BLaER1 treated with 17β-estradiol and CSF1 and Interleukin-3, amounts not matched to agents 10 nM and 100 nM (cell line): ENCODE measurements at regions not wholly inside any gene's neighbourhood (a gene's known extent, or its start where the extent isn't known, plus 50 kb on each side); places are given as distances from the start of the nearest gene placed in this dataset.

ENCODE experiments used
- H3K27ac ChIP-seq, 11 experiments: shearing (Covaris generic); formaldehyde crosslinking; 2 replicates each; pipeline ENCODE4 v1.8.1; 2022
- H3K27me3 ChIP-seq, 11 experiments: shearing (Covaris generic); formaldehyde crosslinking; 2 replicates each; pipeline ENCODE4 v1.8.1; 2022
- H3K36me3 ChIP-seq, 11 experiments: shearing (Covaris generic); formaldehyde crosslinking; 2 replicates each; pipeline ENCODE4 v1.8.1; 2022
- H3K4me1 ChIP-seq, 10 experiments: shearing (Covaris generic); formaldehyde crosslinking; 2 replicates each; pipeline ENCODE4 v1.8.1; 2022
- H3K4me2 ChIP-seq, 11 experiments: shearing (Covaris generic); formaldehyde crosslinking; 2 replicates each; pipeline ENCODE4 v1.8.1; 2022
- H3K4me3 ChIP-seq, 10 experiments: shearing (Covaris generic); formaldehyde crosslinking; 2 replicates each; pipeline ENCODE4 v1.8.1; 2022
- H3K9ac ChIP-seq, 11 experiments: shearing (Covaris generic); formaldehyde crosslinking; 2 replicates each; pipeline ENCODE4 v1.8.1; 2022
- H3K9me3 ChIP-seq, 11 experiments: shearing (Covaris generic); formaldehyde crosslinking; replicated peaks in 1 of 11; 2 replicates each; pipeline ENCODE4 v1.8.1; 2022
- H4K20me1 ChIP-seq, 11 experiments: shearing (Covaris generic); formaldehyde crosslinking; 2 replicates each; pipeline ENCODE4 v1.8.1; 2022
- Cebpa-rat ChIP-seq, 11 experiments: shearing (Covaris generic); IDR thresholded peaks; 2 replicates each; pipeline ENCODE4 v1.8.1; 2022

DNA sequence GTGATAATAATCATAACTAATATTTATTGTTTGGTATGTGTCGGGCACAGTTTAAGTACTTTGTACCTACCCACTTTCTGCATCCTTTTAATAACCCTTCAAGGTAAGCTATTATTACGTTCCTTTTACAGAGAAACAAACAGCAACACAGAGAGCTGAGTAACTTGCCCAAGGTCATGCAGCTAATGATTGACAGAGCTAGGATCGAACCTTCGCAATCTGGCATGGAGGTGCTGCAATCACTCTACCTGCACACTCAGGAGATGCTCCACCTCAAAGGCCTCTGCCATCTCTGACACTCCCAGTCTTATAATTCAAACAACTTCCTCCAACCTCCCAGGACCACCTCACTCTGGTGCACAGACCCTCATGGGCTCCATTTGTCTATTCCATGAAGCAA lies 137.2 kb downstream of the DMRTA2 start:
- Histone ChIP-seq H3K27me3 (no peaks in the 10 kb centered on the region), H3K4me2 (no peak overlapping the region), H3K4me3 (no peak overlapping the region), H3K4me1 (no peaks in the 10 kb centered on the region), H3K9me3 (no peaks in the 10 kb centered on the region), H4K20me1 (peaks cover 0 to 2% (median 0%) of the 10 kb centered on the region in 11 experiments; a peak in 1 of 22 replicates), H3K27ac (no peak overlapping the region), H3K9ac (no peak overlapping the region), H3K36me3 (no peaks in the 10 kb centered on the region)
- no peak for TF ChIP-seq Cebpa-rat (IDR thresholded peaks at IDR 0.05)

- Histone ChIP-seq H3K36me3 (no peaks in the 10 kb centered on the region), H3K9ac (no peak overlapping the region), H3K27ac (no peak overlapping the region), H4K20me1 (peaks cover 0 to 6% (median 0%) of the 10 kb centered on the region in 11 experiments; a peak in 1 of 22 replicates), H3K27me3 (no peaks in the 10 kb centered on the region), H3K4me2 (no peak overlapping the region), H3K4me3 (no peak overlapping the region), H3K9me3 (no peaks in the 10 kb centered on the region), H3K4me1 (no peaks in the 10 kb centered on the region)
- TF ChIP-seq Cebpa-rat (IDR thresholded peaks at IDR 0.05) = no peak
These were observed 143.5 kb downstream of the DMRTA2 start for GRCh38 chr1:50279622-50280330.

DNA sequence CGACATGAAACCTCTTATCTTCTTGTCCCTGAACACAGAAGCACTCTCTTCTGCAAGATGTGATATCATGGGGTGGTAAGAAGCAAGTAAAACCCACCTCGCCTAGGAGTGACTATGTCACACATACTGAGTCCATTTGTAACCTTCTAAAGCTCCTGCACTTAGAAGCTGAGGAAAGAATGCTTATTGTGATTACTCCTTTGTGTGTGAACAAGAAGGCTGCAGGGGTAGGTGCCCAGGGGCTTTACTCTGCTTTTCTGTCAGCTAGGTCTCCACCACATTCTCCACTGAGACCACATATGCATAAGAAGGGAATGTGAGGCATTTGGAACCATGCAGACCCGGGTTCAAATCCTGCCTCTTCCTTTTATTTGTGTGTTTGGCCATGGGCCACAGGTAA lies 144.3 kb downstream of the DMRTA2 start:
- no peak overlapping the region for H3K4me3 ChIP-seq
- H3K27me3 ChIP-seq = no peaks in the 10 kb centered on the region
- no peak overlapping the region for H3K4me2 ChIP-seq
- no peaks in the 10 kb centered on the region for H3K4me1 ChIP-seq
- no peak overlapping the region for H3K27ac ChIP-seq
- no peaks in the 10 kb centered on the region for H3K36me3 ChIP-seq
- no peak for TF ChIP-seq Cebpa-rat (IDR thresholded peaks at IDR 0.05)
- no peaks in the 10 kb centered on the region for H3K9me3 ChIP-seq
- peaks cover 0 to 6% (median 0%) of the 10 kb centered on the region in 11 experiments; a peak in 1 of 22 replicates for H4K20me1 ChIP-seq
- no peak overlapping the region for H3K9ac ChIP-seq

DNA sequence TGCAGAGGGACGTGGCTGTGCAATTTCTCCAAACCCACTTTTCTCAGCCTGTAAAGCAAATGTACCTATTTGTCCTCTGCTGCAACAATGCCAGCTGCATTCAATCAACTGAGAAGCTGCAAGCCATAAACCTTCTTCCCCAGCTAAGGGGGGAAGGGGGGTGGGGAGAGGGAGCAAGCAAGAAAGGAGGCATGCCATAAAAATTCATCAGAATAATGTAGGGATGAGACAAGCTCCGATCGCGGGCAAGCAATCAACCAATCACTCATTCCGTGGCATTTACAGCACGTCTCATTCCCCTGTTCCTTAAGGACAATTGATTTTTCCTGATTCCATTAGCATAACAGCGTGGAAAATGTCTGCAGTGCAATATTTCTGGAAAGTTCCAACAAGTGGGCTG lies 144.8 kb downstream of the DMRTA2 start:
- no peak overlapping the region for H3K4me3 ChIP-seq
- peaks cover 0 to 6% (median 0%) of the 10 kb centered on the region in 11 experiments; a peak in 1 of 22 replicates for H4K20me1 ChIP-seq
- no peak overlapping the region for H3K9ac ChIP-seq
- H3K4me2 ChIP-seq = no peak overlapping the region
- no peaks in the 10 kb centered on the region for H3K36me3 ChIP-seq
- H3K4me1 ChIP-seq = no peaks in the 10 kb centered on the region
- no peaks in the 10 kb centered on the region for H3K9me3 ChIP-seq
- H3K27me3 ChIP-seq = no peaks in the 10 kb centered on the region
- H3K27ac ChIP-seq = no peak overlapping the region
- TF ChIP-seq Cebpa-rat (IDR thresholded peaks at IDR 0.05) = no peak

- no peak overlapping the region for H3K27ac ChIP-seq
- no peaks in the 10 kb centered on the region for H3K36me3 ChIP-seq
- no peaks in the 10 kb centered on the region for H4K20me1 ChIP-seq
- H3K4me1 ChIP-seq = no peaks in the 10 kb centered on the region
- H3K9me3 ChIP-seq = no peaks in the 10 kb centered on the region
- H3K27me3 ChIP-seq = no peaks in the 10 kb centered on the region
- H3K4me2 ChIP-seq = no peak overlapping the region
- TF ChIP-seq Cebpa-rat (IDR thresholded peaks at IDR 0.05) = no peak
- no peak overlapping the region for H3K9ac ChIP-seq
- H3K4me3 ChIP-seq = no peak overlapping the region
These were observed 147.7 kb downstream of the DMRTA2 start for GRCh38 chr1:50275566-50275965.

DNA sequence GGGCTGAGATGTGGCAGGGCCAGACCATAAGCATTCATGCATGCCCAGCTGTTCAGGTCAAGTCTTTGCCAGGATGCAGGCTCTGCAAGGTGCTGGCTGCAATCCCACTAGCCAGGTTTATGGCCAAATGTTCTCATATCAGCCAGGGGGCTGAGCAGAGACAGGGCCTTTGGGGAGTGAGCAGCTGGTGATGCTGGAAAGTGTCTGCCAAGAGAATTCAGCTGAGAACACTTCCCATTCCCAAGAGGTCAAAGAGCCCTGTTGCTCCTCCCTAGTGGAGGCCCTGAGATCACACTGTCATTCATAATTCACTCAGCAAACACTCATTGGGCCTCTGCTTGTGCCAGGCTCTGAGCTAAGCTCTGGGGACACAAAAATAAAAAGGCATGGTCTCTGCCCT lies 150.3 kb downstream of the DMRTA2 start:
- TF ChIP-seq Cebpa-rat (IDR thresholded peaks at IDR 0.05) = no peak
- no peak overlapping the region for H3K4me3 ChIP-seq
- H3K4me2 ChIP-seq = no peak overlapping the region

GRCh38 chr1:50271968-50272578 lies 151.2 kb downstream of the DMRTA2 start:
- no peaks in the 10 kb centered on the region for H3K4me1 ChIP-seq
- TF ChIP-seq Cebpa-rat (IDR thresholded peaks at IDR 0.05) = no peak

More for the DNA sequence above, 150.3 kb downstream of the DMRTA2 start:
- H3K27me3 ChIP-seq = no peaks in the 10 kb centered on the region
- H4K20me1 ChIP-seq = no peaks in the 10 kb centered on the region
- H3K4me1 ChIP-seq = no peaks in the 10 kb centered on the region
- H3K27ac ChIP-seq = no peak overlapping the region
- H3K36me3 ChIP-seq = no peaks in the 10 kb centered on the region
- no peak overlapping the region for H3K9ac ChIP-seq
- no peaks in the 10 kb centered on the region for H3K9me3 ChIP-seq

DNA sequence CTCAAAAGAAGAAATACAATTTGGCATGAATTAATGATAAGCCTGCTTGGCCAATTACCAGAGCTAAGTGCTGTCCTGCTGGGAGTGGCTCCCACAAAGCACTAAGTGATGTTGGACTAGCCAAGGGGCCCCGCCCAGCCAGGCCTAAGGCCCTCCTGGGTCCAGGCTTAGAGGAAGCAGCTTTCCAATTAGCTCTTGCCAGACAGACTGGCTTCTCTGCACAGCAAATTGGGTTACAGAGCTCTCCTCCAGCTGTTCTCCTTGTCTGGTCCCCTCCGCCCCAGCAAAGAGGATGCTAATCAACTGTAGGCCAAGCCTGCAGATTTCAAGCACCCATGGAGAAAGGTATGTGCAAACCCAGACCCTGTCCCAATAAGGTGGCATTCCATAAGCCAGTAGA lies 151.9 kb downstream of the DMRTA2 start:
- Histone ChIP-seq H3K4me1 (peaks cover 0 to 5% (median 2%) of the 10 kb centered on the region in 10 experiments; a peak in 12 of 20 replicates), H3K9me3 (no peaks in the 10 kb centered on the region), H4K20me1 (no peaks in the 10 kb centered on the region), H3K4me2 (no peak overlapping the region), H3K27ac (no peak overlapping the region), H3K27me3 (no peaks in the 10 kb centered on the region), H3K36me3 (no peaks in the 10 kb centered on the region), H3K9ac (no peak overlapping the region), H3K4me3 (no peak overlapping the region)
- no peak for TF ChIP-seq Cebpa-rat (IDR thresholded peaks at IDR 0.05)

More at GRCh38 chr1:50271968-50272578, 151.2 kb downstream of the DMRTA2 start:
- Histone ChIP-seq H3K9ac (no peak overlapping the region), H3K36me3 (no peaks in the 10 kb centered on the region), H4K20me1 (no peaks in the 10 kb centered on the region), H3K4me3 (no peak overlapping the region), H3K9me3 (no peaks in the 10 kb centered on the region), H3K4me2 (no peak overlapping the region), H3K27ac (no peak overlapping the region), H3K27me3 (no peaks in the 10 kb centered on the region)

GRCh38 chr1:50270926-50271325 lies 152.3 kb downstream of the DMRTA2 start:
- no peak for TF ChIP-seq Cebpa-rat (IDR thresholded peaks at IDR 0.05)
- no peaks in the 10 kb centered on the region for H3K27me3 ChIP-seq
- H3K4me1 ChIP-seq = peaks cover 0 to 10% (median 6%) of the 10 kb centered on the region in 10 experiments; a peak in 13 of 20 replicates
- H3K9ac ChIP-seq = no peak overlapping the region
- no peaks in the 10 kb centered on the region for H3K36me3 ChIP-seq
- H3K27ac ChIP-seq = no peak overlapping the region
- no peak overlapping the region for H3K4me3 ChIP-seq
- no peaks in the 10 kb centered on the region for H3K9me3 ChIP-seq
- H4K20me1 ChIP-seq = no peaks in the 10 kb centered on the region
- no peak overlapping the region for H3K4me2 ChIP-seq

GRCh38 chr1:50268049-50268448 lies 155.2 kb downstream of the DMRTA2 start:
- H3K9me3 ChIP-seq = no peaks in the 10 kb centered on the region
- H4K20me1 ChIP-seq = no peaks in the 10 kb centered on the region

More at GRCh38 chr1:50268049-50268448, 155.2 kb downstream of the DMRTA2 start:
- H3K4me3 ChIP-seq = no peak overlapping the region
- H3K4me2 ChIP-seq = no peak overlapping the region
- H3K27me3 ChIP-seq = no peaks in the 10 kb centered on the region
- H3K27ac ChIP-seq = no peak overlapping the region
- H3K9ac ChIP-seq = no peak overlapping the region
- peaks cover 0 to 19% (median 13%) of the 10 kb centered on the region in 10 experiments; a peak in 15 of 20 replicates for H3K4me1 ChIP-seq
- no peak for TF ChIP-seq Cebpa-rat (IDR thresholded peaks at IDR 0.05)
- H3K36me3 ChIP-seq = no peaks in the 10 kb centered on the region
